Esophagus squamous epithelium (tissue), 4 donors: ENCODE measurements at regions not wholly inside any gene's neighbourhood (a gene's known extent, or its start where the extent isn't known, plus 50 kb on each side); places are given as distances from the start of the nearest gene placed in this dataset.

ENCODE experiments used
- POLR2A ChIP-seq, 4 donors: fragments of 450-650 bp; IDR thresholded peaks; one replicate each; pipeline ENCODE4 v1.6.1; 2017; ENCODE audit warnings: antibody characterized with exemption in 4 of 4, mild to moderate bottlenecking in 4 of 4, moderate library complexity in 3 of 4
- TF ChIP-seq, protein P1 (sequence below), 6 experiments: fragments of 450-650 bp in 4 of 6; fragments of 200-600 bp in 2 of 6; sonication (generic) in 2 of 6; IDR thresholded peaks; one replicate each; pipeline ENCODE4 v1.5.1; 2016 to 2019; ENCODE audit warnings: antibody characterized with exemption in 6 of 6, mild to moderate bottlenecking in 4 of 6, moderate library complexity in 4 of 6

DNA sequence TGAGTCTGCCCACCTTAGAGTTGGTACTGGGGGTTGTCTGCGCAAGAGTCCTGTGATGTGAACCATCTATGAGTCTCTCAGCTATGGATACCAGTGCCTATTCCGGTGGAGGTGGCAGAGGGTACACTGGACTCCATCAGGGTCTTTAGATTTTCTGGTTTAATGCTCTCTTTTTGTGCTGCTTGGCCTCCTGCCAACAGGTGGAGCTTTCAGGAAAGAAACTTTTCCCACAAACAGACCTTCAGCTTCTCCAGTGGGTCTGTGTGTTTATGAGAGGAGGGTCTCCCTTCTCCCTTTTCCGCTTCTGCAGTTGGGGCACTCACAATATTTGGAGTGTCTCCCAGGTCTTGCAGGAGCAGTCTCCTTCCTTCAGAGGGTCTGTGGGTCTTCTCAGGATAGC is 1721.9 kb upstream of the SLC39A10 start:
- TF ChIP-seq, protein P1, sequence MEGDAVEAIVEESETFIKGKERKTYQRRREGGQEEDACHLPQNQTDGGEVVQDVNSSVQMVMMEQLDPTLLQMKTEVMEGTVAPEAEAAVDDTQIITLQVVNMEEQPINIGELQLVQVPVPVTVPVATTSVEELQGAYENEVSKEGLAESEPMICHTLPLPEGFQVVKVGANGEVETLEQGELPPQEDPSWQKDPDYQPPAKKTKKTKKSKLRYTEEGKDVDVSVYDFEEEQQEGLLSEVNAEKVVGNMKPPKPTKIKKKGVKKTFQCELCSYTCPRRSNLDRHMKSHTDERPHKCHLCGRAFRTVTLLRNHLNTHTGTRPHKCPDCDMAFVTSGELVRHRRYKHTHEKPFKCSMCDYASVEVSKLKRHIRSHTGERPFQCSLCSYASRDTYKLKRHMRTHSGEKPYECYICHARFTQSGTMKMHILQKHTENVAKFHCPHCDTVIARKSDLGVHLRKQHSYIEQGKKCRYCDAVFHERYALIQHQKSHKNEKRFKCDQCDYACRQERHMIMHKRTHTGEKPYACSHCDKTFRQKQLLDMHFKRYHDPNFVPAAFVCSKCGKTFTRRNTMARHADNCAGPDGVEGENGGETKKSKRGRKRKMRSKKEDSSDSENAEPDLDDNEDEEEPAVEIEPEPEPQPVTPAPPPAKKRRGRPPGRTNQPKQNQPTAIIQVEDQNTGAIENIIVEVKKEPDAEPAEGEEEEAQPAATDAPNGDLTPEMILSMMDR (IDR thresholded peaks at IDR 0.05) = no peak
- no peak for TF ChIP-seq POLR2A (IDR thresholded peaks at IDR 0.05)
